HCT116 (cell line): ENCODE measurements at regions not wholly inside any gene's neighbourhood (a gene's known extent, or its start where the extent isn't known, plus 50 kb on each side); places are given as distances from the start of the nearest gene placed in this dataset.

Experiments used
- ATAC-seq: fragments of 200-7000 bp; cut with Tn5 transposase; 2 replicates; pipeline ENCODE4 v1.9.1; 2020; ENCODE audit warnings: mild to moderate bottlenecking, moderate library complexity
- BruUV-seq: library from RNA; stranded (reverse); fragments of 400-500 nt; replicated peaks from 2 replicates; lab custom pipeline; 2021; lab: Mats Ljungman, UMichigan
- CTCF ChIA-PET: fragments of 300-600 bp; sonication (Branson Sonifier 250); formaldehyde crosslinking; loops from one replicate; lab custom pipeline; 2021; ENCODE audit warnings: antibody characterized with exemption; lab: Charles Lee
- POLR2A ChIA-PET: fragments of 300-600, 350-600 bp; sonication (Branson Sonifier 250); formaldehyde crosslinking; loops from one replicate; lab custom pipeline; 2021; ENCODE audit warnings: antibody characterized with exemption; lab: Charles Lee
- RAD21 ChIA-PET, 2 experiments: fragments of 300-600 bp; sonication (Branson Sonifier 250); formaldehyde crosslinking; loops; one replicate each; lab custom pipeline; 2023; ENCODE audit warnings: low total read pairs in 2 of 2; ENCODE audit not compliant: uncharacterized antibody in 2 of 2, unreplicated experiment in 2 of 2, low non-redundant PET in 1 of 2; lab: Charles Lee
- DNase-seq: peaks from one replicate; pipeline ENCODE4 v3.0.0-alpha.2; 2010; ENCODE audit warnings: low read depth, low spot score
- H2AFZ ChIP-seq: fragments of 200-600 bp; shearing (Covaris generic), sonication (generic); 2 replicates; pipeline ENCODE4 v1.6.1; 2017; ENCODE audit warnings: low read depth, mixed run types, mixed read lengths, antibody characterized with exemption, low read length; ENCODE audit not compliant: poor library complexity, severe bottlenecking
- H3K27ac ChIP-seq: 2 replicates; pipeline ENCODE4 v1.5.1; 2012; ENCODE audit warnings: low read depth, low read length
- H3K27me3 ChIP-seq: fragments of 200-600 bp; sonication (generic); 2 replicates; pipeline ENCODE4 v1.6.1; 2016; ENCODE audit warnings: mixed run types, low read length, mixed read lengths; ENCODE audit not compliant: insufficient read depth
- H3K36me3 ChIP-seq, 2 experiments: fragments of 200-500 bp in 1 of 2; fragments of 200-600 bp in 1 of 2; sonication (Bioruptor generic) in 1 of 2; sonication (generic) in 1 of 2; 2 replicates each; pipeline versions ENCODE4 v1.5.1 to v1.6.1; 2014 to 2016; ENCODE audit warnings: low read length in 2 of 2, inconsistent platforms in 1 of 2, mixed read lengths in 1 of 2, mixed run types in 1 of 2; ENCODE audit not compliant: insufficient read depth in 2 of 2, control insufficient read depth in 1 of 2
- H3K4me1 ChIP-seq, 2 experiments: fragments of 200-600 bp in 1 of 2; sonication (generic) in 1 of 2; 2 replicates each; pipeline versions ENCODE4 v1.5.1 to v1.6.1; 2012 to 2017; ENCODE audit warnings: low read length in 2 of 2, inconsistent platforms in 1 of 2, mild to moderate bottlenecking in 1 of 2, mixed read lengths in 1 of 2, mixed run types in 1 of 2, moderate library complexity in 1 of 2; ENCODE audit not compliant: insufficient read depth in 2 of 2, control insufficient read depth in 1 of 2
- H3K4me2 ChIP-seq: fragments of 200-600 bp; sonication (generic); 2 replicates; pipeline ENCODE4 v1.6.1; 2017; ENCODE audit warnings: mixed run types, low read length, mixed read lengths
- H3K4me3 ChIP-seq, 2 experiments: fragments of 200-600 bp in 1 of 2; sonication (generic) in 1 of 2; replicated peaks in 1 of 2; 2 replicates each; pipeline ENCODE4 v1.5.1; 2011 to 2016; ENCODE audit warnings: low read length in 2 of 2, control low read depth in 1 of 2, low read depth in 1 of 2, mild to moderate bottlenecking in 1 of 2, mixed read lengths in 1 of 2, mixed run types in 1 of 2
- H3K79me2 ChIP-seq: fragments of 200-600 bp; sonication (generic); 2 replicates; pipeline ENCODE4 v1.6.1; 2017; ENCODE audit warnings: mild to moderate bottlenecking, mixed run types, low read length, moderate library complexity, mixed read lengths; ENCODE audit not compliant: insufficient read depth
- H3K9ac ChIP-seq: fragments of 200-600 bp; sonication (generic); 2 replicates; pipeline ENCODE4 v1.6.1; 2016; ENCODE audit warnings: low read length, mixed read lengths
- H3K9me2 ChIP-seq: fragments of 200-600 bp; sonication (generic), shearing (Covaris generic); 2 replicates; pipeline ENCODE4 v1.6.1; 2017; ENCODE audit warnings: mixed run types, mild to moderate bottlenecking, moderate library complexity; ENCODE audit not compliant: insufficient read depth
- H3K9me3 ChIP-seq, 2 experiments: fragments of 200-500 bp in 1 of 2; fragments of 200-600 bp in 1 of 2; sonication (Bioruptor generic) in 1 of 2; sonication (generic) in 1 of 2; 2 replicates each; pipeline ENCODE4 v1.6.1; 2014 to 2017; ENCODE audit warnings: low read length in 2 of 2, mixed read lengths in 2 of 2, inconsistent platforms in 1 of 2, low read depth in 1 of 2, mild to moderate bottlenecking in 1 of 2, mixed run types in 1 of 2, moderate library complexity in 1 of 2; ENCODE audit not compliant: control insufficient read depth in 1 of 2, insufficient read depth in 1 of 2
- H4K20me1 ChIP-seq: fragments of 200-600 bp; sonication (generic), shearing (Covaris generic); 2 replicates; pipeline ENCODE4 v1.6.1; 2017; ENCODE audit warnings: mixed run types, mild to moderate bottlenecking, moderate library complexity; ENCODE audit not compliant: insufficient read depth
- JUND ChIP-seq: IDR thresholded peaks from 2 replicates; pipeline ENCODE4 v1.6.1; 2012
- intact Hi-C: fragments of 100-400 bp; cut with micrococcal nuclease; formaldehyde crosslinking; loops from 2 replicates; pipeline ENCODE4 v1.10.0; 2022
- TF ChIP-seq, protein P1 (sequence below): IDR thresholded peaks from 2 replicates; pipeline ENCODE4 v1.6.1; 2012
- TF ChIP-seq, protein P2 (sequence below): IDR thresholded peaks from 2 replicates; pipeline ENCODE4 v1.6.1; 2011; ENCODE audit warnings: mild to moderate bottlenecking, low read length, moderate library complexity; ENCODE audit not compliant: insufficient replicate concordance; ENCODE audit errors: extremely low read depth
- TF ChIP-seq, protein P3 (sequence below), 3 experiments: fragments of 200-600 bp in 1 of 3; sonication (generic) in 1 of 3; IDR thresholded peaks in 2 of 3; conservative IDR thresholded peaks in 1 of 3; 2 replicates each; pipeline ENCODE4 v1.5.1; 2012 to 2017; ENCODE audit warnings: low read depth in 2 of 3, low read length in 2 of 3, antibody characterized with exemption in 1 of 3, borderline replicate concordance in 1 of 3, control low read depth in 1 of 3, mild to moderate bottlenecking in 1 of 3, mixed read lengths in 1 of 3, mixed run types in 1 of 3, moderate library complexity in 1 of 3; ENCODE audit not compliant: insufficient read depth in 1 of 3

DNA sequence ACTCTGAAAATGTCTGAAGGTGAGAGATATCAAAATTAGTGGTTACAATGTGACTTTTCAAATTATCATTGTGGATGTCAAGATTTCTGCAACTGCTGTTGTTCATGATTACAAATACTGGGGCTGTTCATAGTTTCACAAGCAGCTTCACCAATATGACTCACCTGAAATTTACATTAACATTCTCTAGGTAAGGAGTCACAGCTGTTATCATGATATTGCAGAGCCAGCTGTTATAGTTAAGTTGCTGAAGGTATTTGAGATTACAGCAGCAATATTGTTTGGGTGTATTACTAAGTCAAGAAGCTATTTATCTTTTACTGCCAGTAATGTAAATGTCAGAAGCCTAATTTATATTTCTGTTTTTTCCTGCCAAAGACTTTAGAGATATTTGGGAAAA lies 140.0 kb downstream of the MC4R start (continued):
- TF ChIP-seq, protein P1, sequence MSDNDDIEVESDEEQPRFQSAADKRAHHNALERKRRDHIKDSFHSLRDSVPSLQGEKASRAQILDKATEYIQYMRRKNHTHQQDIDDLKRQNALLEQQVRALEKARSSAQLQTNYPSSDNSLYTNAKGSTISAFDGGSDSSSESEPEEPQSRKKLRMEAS = no peak

DNA sequence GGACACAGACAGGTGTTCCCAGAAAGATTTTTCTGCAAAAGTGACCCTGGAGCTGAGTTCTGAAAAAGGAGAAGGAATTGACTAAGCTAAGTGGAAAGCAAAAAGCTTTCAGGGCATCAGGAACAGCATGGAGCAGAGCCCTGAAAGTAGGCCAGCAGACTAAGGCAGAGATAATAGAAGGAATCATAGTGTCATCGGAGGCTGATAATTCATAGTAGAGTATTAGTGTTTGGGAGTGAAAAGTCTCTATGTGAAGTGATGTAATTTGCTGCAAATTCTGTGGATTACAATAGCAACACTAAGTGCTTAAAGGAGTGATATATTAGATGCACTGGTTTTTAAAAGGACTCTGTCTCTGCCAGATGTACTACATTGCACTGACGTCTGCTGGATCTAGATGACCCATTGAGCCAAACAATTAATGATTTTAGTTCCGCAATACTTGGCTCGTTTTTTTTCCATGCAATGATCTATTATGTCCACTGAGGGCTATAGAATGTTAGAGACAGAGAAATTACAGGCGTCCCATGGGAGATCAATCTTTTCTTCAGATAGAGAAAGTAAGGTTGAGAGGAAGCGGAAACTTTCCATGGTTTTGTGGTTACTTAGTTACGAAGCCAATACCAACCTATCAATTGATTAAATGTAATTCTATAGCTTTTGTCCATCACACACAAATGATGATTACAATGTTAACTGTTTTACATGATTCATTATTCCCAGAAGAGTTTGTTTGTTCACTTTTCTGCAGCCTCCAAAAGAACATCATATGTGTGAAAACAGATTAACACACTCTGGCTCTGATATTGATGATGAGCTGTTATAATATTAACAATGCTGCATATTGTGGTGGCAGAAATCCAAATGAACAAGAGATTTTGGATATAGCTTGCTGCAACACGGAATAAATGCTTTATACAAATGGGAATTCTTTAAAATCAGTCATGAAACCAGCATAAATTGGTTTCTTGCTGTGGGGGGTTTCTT lies 143.7 kb downstream of the MC4R start:
- Histone ChIP-seq H4K20me1 (no peaks in the 10 kb centered on the region), H3K27me3 (no peaks in the 10 kb centered on the region), H3K79me2 (no peaks in the 10 kb centered on the region), H3K9ac (no peak overlapping the region), H3K9me2 (no peaks in the 10 kb centered on the region), H3K4me1 (peaks cover 0 to 11% of the 10 kb centered on the region in 2 experiments; a peak in 2 of 4 replicates), H3K4me3 (no peak overlapping the region), H3K27ac (no peak overlapping the region), H3K36me3 (no peaks in the 10 kb centered on the region), H3K9me3 (no peaks in the 10 kb centered on the region), H2AFZ (no peak overlapping the region), H3K4me2 (no peak overlapping the region)
- CTCF ChIA-PET = interaction anchor here (1.2 kb wide), 1 partner anchor 233 kb away, joined by 5 read pairs; no protein-coding TSS in a partner anchor
- ATAC-seq (no peak), DNase-seq (no peak)
- TF ChIP-seq, protein P2, sequence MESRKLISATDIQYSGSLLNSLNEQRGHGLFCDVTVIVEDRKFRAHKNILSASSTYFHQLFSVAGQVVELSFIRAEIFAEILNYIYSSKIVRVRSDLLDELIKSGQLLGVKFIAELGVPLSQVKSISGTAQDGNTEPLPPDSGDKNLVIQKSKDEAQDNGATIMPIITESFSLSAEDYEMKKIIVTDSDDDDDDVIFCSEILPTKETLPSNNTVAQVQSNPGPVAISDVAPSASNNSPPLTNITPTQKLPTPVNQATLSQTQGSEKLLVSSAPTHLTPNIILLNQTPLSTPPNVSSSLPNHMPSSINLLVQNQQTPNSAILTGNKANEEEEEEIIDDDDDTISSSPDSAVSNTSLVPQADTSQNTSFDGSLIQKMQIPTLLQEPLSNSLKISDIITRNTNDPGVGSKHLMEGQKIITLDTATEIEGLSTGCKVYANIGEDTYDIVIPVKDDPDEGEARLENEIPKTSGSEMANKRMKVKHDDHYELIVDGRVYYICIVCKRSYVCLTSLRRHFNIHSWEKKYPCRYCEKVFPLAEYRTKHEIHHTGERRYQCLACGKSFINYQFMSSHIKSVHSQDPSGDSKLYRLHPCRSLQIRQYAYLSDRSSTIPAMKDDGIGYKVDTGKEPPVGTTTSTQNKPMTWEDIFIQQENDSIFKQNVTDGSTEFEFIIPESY = no peak
- TF ChIP-seq, protein P3, sequence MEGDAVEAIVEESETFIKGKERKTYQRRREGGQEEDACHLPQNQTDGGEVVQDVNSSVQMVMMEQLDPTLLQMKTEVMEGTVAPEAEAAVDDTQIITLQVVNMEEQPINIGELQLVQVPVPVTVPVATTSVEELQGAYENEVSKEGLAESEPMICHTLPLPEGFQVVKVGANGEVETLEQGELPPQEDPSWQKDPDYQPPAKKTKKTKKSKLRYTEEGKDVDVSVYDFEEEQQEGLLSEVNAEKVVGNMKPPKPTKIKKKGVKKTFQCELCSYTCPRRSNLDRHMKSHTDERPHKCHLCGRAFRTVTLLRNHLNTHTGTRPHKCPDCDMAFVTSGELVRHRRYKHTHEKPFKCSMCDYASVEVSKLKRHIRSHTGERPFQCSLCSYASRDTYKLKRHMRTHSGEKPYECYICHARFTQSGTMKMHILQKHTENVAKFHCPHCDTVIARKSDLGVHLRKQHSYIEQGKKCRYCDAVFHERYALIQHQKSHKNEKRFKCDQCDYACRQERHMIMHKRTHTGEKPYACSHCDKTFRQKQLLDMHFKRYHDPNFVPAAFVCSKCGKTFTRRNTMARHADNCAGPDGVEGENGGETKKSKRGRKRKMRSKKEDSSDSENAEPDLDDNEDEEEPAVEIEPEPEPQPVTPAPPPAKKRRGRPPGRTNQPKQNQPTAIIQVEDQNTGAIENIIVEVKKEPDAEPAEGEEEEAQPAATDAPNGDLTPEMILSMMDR (IDR thresholded peaks at IDR 0.05 in 2 of 3, conservative IDR thresholded peaks at IDR 0.05 in 1 of 3; ENCODE audit: borderline replicate concordance in 1 of 3, insufficient read depth in 1 of 3, low read depth in 2 of 3, low read length in 2 of 3) = no peak
- no peak for TF ChIP-seq JUND
- intact Hi-C loops = no loop called here
- BruUV-seq = no TSS peak
- RAD21 ChIA-PET = no interaction called here
- POLR2A ChIA-PET = no interaction called here
